Tibial artery (tissue), 4 donors: ENCODE measurements at regions not wholly inside any gene's neighbourhood (a gene's known extent, or its start where the extent isn't known, plus 50 kb on each side); places are given as distances from the start of the nearest gene placed in this dataset.

Experiments used
- DNase-seq, 2 donors: peaks; one replicate each; pipeline ENCODE4 v3.0.0-alpha.2; 2019
- H3K27ac ChIP-seq, 2 donors: fragments of 200-600 bp; sonication (generic) in 1 of 2; 1 replicate in 1 of 2; 2 replicates in 1 of 2; pipeline ENCODE4 v1.5.1; 2018 to 2019; ENCODE audit warnings: mild to moderate bottlenecking in 1 of 2
- H3K27me3 ChIP-seq, 2 donors: fragments of 200-600 bp; sonication (generic) in 1 of 2; one replicate each; pipeline versions ENCODE4 v1.5.1 to v1.6.0; 2016 to 2019
- H3K36me3 ChIP-seq, 3 donors: fragments of 200-600 bp; sonication (generic) in 2 of 3; one replicate each; pipeline ENCODE4 v1.5.1; 2016 to 2019; ENCODE audit warnings: mild to moderate bottlenecking in 2 of 3
- H3K4me1 ChIP-seq, 4 donors: fragments of 200-600 bp; sonication (generic) in 2 of 4; 1 replicate in 3 of 4; 2 replicates in 1 of 4; pipeline ENCODE4 v1.5.1; 2016 to 2019
- H3K4me3 ChIP-seq, 2 donors: fragments of 200-600 bp; sonication (generic) in 1 of 2; 1 replicate in 1 of 2; 2 replicates in 1 of 2; pipeline ENCODE4 v1.5.1; 2018 to 2019; ENCODE audit warnings: mild to moderate bottlenecking in 2 of 2
- H3K9me3 ChIP-seq, 3 donors: fragments of 200-600 bp; sonication (generic) in 1 of 3; one replicate each; pipeline ENCODE4 v1.5.1; 2016 to 2019
- intact Hi-C: fragments of 100-400 bp; cut with DNase I; formaldehyde crosslinking; loops from one replicate; pipeline ENCODE4 v1.15.0; 2023; ENCODE audit warnings: low total_unique reads
- TF ChIP-seq, protein P1 (sequence below), 2 experiments: fragments of 200-600 bp in 1 of 2; fragments of 450-650 bp in 1 of 2; IDR thresholded peaks; one replicate each; pipeline ENCODE4 v1.5.1; 2017 to 2019; ENCODE audit warnings: antibody characterized with exemption in 2 of 2, mild to moderate bottlenecking in 1 of 2, moderate library complexity in 1 of 2

DNA sequence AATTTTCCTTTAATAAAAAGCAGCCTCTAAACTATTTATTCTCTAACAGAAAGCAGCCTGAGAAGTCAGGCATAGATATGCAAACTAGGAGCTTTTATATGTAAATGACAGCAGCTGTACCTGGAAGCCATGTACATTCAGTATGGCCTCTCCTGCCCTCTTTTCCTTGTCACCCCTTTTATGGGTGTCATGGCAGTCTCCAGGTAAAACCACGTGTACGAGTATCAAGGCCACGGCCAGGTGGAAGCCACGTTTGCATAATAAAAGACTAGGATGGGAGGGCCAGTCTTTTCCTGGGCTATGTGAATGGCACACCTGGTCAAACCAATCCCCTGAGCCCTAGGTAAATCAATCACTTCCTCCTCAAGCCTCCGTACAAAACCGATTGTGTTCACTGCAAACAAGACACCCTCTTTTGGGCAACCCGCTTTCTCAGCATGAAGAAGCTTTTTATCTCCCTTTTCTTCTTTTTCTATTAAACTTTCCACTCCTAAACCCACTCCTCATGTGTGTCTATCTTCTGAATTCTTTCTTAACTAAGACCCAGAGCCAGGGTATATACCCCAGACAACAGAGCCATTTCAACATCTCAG, 419.5 kb upstream of the CTNND2 start:
- Histone ChIP-seq H3K4me3 (no peak overlapping the region), H3K4me1 (no peaks in the 10 kb centered on the region), H3K27me3 (no peaks in the 10 kb centered on the region), H3K27ac (no peak overlapping the region), H3K36me3 (no peaks in the 10 kb centered on the region), H3K9me3 (no peaks in the 10 kb centered on the region)
- intact Hi-C loops: no loop called here
- TF ChIP-seq, protein P1, sequence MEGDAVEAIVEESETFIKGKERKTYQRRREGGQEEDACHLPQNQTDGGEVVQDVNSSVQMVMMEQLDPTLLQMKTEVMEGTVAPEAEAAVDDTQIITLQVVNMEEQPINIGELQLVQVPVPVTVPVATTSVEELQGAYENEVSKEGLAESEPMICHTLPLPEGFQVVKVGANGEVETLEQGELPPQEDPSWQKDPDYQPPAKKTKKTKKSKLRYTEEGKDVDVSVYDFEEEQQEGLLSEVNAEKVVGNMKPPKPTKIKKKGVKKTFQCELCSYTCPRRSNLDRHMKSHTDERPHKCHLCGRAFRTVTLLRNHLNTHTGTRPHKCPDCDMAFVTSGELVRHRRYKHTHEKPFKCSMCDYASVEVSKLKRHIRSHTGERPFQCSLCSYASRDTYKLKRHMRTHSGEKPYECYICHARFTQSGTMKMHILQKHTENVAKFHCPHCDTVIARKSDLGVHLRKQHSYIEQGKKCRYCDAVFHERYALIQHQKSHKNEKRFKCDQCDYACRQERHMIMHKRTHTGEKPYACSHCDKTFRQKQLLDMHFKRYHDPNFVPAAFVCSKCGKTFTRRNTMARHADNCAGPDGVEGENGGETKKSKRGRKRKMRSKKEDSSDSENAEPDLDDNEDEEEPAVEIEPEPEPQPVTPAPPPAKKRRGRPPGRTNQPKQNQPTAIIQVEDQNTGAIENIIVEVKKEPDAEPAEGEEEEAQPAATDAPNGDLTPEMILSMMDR (IDR thresholded peaks at IDR 0.05): no peak
- DNase-seq: no peak

DNA sequence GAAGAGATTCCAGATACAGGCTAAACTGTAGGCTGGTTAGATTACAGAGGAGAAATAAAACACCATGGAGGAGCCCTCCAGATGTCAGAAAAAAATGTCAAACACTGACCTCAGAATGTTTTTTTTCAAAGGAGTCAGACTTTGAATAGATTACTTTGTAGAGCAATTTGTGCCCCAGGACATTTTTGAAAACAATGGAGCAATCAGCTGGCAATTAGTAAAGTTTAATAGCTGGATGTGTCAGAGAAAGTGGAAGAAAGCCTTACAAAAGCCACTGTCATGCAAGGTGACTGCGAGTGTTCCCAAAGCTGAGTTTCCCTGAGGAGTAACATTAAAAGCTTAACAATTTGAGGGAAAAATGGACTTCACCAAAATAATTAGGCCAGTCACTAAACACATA, 417.8 kb upstream of the CTNND2 start:
- TF ChIP-seq, protein P1 (IDR thresholded peaks at IDR 0.05): no peak
- no peaks in the 10 kb centered on the region for H3K36me3 ChIP-seq
- H3K4me1 ChIP-seq: no peaks in the 10 kb centered on the region
- intact Hi-C loops: no loop called here
- no peak for DNase-seq
- no peak overlapping the region for H3K4me3 ChIP-seq
- no peaks in the 10 kb centered on the region for H3K9me3 ChIP-seq
- H3K27me3 ChIP-seq: no peaks in the 10 kb centered on the region
- H3K27ac ChIP-seq: no peak overlapping the region

DNA sequence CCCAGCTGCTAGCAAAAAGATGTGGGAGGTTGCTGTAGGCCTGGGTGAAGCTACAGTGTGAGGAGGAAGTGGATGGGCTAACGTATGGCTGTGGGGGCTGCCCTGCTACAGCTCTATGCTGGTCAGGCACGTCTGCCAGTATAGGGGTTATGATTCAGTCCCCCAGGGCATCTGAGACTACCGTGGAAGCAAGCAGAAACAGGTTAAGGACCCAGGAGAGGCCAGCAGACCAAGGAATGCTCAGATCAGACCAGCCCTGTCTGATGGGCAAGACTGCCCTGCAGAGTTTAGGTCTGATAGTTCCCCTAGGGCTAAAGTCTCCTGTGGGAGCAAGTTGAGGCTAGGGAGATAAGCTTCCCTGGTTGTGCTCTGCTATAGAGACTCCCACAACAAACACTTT, 416.1 kb upstream of the CTNND2 start:
- intact Hi-C loops: no loop called here
- Histone ChIP-seq H3K27ac (no peak overlapping the region), H3K36me3 (no peaks in the 10 kb centered on the region), H3K9me3 (no peaks in the 10 kb centered on the region), H3K4me3 (no peak overlapping the region), H3K27me3 (no peaks in the 10 kb centered on the region), H3K4me1 (no peaks in the 10 kb centered on the region)
- TF ChIP-seq, protein P1 (IDR thresholded peaks at IDR 0.05): no peak
- DNase-seq: no peak

DNA sequence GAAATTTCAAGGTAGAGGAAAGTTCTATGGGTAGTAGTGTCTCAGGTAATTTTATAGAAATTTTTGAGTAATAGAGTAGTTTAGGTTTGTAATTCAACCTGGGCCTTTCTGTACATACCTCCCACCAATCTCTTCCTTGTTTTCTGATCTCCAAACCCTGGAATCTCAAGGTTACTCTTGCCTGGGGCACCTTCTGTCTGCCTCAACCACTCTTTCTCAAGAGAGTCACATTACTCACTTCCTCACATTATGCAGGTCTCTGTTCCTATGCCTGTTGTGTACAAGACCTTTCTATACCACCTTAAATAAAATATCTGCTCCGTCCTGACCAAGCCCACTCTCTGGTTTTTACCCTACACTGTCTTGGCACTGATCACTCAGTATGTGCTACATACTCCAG, 412.6 kb upstream of the CTNND2 start:
- no peak overlapping the region for H3K27ac ChIP-seq
- DNase-seq: no peak
- intact Hi-C loops: no loop called here

DNA sequence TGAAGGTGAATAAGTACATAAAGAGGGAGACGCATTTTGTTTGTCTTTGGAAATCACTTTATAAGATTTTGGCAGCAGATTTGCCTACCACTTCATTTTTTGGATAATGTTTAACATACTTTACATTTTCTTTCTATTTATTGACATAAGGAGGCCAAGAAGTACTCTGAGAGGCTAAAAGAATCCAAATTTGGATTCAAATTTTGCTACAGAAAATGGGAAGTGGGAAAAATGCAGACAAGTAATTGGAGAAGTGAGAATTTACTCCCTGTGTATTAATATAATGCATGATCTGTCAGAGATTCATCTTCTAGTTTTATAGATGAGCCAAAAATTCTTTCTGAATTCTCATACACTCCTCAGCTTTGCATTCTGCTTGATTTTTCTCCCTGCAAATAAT, 411.2 kb upstream of the CTNND2 start:
- Histone ChIP-seq H3K4me3 (no peak overlapping the region), H3K27ac (no peak overlapping the region), H3K36me3 (no peaks in the 10 kb centered on the region), H3K4me1 (no peaks in the 10 kb centered on the region), H3K9me3 (no peaks in the 10 kb centered on the region), H3K27me3 (no peaks in the 10 kb centered on the region)
- no peak for DNase-seq
- TF ChIP-seq, protein P1 (IDR thresholded peaks at IDR 0.05): no peak
- intact Hi-C loops: no loop called here

More for the DNA sequence above, 412.6 kb upstream of the CTNND2 start:
- Histone ChIP-seq H3K27me3 (no peaks in the 10 kb centered on the region), H3K4me3 (no peak overlapping the region), H3K9me3 (no peaks in the 10 kb centered on the region), H3K4me1 (no peaks in the 10 kb centered on the region), H3K36me3 (no peaks in the 10 kb centered on the region)
- TF ChIP-seq, protein P1 (IDR thresholded peaks at IDR 0.05): no peak

DNA sequence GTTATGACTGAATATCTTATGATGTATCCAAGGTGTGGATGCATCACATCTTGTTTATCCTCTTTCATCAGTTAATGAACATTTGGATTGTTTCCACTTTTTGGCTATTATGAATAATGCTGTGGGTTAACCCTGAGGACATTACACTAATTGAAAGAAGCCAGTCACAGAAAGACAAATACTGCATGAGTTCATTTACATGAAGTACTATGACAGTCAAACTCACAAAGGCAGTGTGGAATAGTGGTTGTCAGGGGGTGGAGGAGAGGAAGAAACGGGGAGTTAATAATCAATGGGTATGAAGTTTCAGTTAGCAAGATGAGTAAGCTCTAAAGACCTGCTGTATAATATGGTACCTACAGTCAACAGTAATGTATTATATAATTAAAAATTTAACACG, 409.4 kb upstream of the CTNND2 start:
- no peak overlapping the region for H3K27ac ChIP-seq
- no peaks in the 10 kb centered on the region for H3K36me3 ChIP-seq
- no peak for DNase-seq
- no peaks in the 10 kb centered on the region for H3K9me3 ChIP-seq
- H3K27me3 ChIP-seq: no peaks in the 10 kb centered on the region
- H3K4me1 ChIP-seq: no peaks in the 10 kb centered on the region
- TF ChIP-seq, protein P1 (IDR thresholded peaks at IDR 0.05): no peak
- intact Hi-C loops: no loop called here
- no peak overlapping the region for H3K4me3 ChIP-seq
